22Rv1 (cell line): ENCODE measurements at regions not wholly inside any gene's neighbourhood (a gene's known extent, or its start where the extent isn't known, plus 50 kb on each side); places are given as distances from the start of the nearest gene placed in this dataset.

Experiments used
- H3K27ac ChIP-seq: fragments of 450-650 bp; 2 replicates; pipeline ENCODE4 v1.5.1; 2017
- ZFX ChIP-seq: fragments of 450-650 bp; IDR thresholded peaks from 2 replicates; pipeline ENCODE4 v1.6.1; 2017; ENCODE audit warnings: antibody characterized with exemption, borderline replicate concordance
- TF ChIP-seq, protein P1 (sequence below): fragments of 450-650 bp; IDR thresholded peaks from 2 replicates; pipeline ENCODE4 v1.5.1; 2017; ENCODE audit warnings: mild to moderate bottlenecking

DNA sequence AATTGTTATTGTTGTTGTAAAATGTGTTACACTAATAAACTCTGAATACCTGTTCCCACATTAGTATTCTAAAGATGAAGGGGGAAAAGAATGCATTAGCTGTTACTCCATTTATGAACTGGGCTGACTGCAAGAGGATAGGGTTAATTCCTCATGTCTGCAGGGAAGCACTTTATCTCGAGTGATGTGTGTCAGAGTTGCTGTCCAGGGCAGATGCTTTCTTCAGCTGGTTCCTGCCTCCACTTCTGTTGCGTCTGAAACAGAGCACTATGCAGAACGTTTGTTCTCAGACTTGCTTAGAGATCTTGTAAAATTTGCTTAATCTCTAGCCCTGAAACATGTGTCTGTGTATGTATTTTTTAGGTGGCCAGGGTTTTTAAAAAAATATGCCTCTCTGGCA, 318.8 kb downstream of the SPRY2 start:
- no peak overlapping the region for H3K27ac ChIP-seq
- no peak for TF ChIP-seq ZFX
- TF ChIP-seq, protein P1, sequence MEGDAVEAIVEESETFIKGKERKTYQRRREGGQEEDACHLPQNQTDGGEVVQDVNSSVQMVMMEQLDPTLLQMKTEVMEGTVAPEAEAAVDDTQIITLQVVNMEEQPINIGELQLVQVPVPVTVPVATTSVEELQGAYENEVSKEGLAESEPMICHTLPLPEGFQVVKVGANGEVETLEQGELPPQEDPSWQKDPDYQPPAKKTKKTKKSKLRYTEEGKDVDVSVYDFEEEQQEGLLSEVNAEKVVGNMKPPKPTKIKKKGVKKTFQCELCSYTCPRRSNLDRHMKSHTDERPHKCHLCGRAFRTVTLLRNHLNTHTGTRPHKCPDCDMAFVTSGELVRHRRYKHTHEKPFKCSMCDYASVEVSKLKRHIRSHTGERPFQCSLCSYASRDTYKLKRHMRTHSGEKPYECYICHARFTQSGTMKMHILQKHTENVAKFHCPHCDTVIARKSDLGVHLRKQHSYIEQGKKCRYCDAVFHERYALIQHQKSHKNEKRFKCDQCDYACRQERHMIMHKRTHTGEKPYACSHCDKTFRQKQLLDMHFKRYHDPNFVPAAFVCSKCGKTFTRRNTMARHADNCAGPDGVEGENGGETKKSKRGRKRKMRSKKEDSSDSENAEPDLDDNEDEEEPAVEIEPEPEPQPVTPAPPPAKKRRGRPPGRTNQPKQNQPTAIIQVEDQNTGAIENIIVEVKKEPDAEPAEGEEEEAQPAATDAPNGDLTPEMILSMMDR, result no peak

DNA sequence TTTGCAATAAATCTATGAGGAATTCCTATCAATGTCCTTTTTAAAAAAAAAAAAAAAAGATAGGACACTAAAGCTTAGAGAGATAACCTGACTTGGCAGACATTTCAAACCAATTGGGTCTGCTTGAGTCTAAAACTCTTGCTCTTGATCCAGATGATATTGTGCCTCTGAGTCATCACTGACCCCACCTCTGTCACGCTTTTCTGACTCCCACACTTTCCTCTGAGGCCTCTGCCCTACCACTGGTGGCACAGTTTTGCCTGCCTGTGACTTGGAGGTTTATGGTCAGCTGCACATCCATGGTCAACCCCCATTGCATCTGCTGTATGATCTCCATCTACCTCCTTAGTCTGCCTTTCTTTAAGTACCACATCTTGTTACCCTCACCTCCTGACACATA, 328.7 kb downstream of the SPRY2 start:
- no peak for TF ChIP-seq ZFX
- TF ChIP-seq, protein P1, result no peak
- no peak overlapping the region for H3K27ac ChIP-seq

DNA sequence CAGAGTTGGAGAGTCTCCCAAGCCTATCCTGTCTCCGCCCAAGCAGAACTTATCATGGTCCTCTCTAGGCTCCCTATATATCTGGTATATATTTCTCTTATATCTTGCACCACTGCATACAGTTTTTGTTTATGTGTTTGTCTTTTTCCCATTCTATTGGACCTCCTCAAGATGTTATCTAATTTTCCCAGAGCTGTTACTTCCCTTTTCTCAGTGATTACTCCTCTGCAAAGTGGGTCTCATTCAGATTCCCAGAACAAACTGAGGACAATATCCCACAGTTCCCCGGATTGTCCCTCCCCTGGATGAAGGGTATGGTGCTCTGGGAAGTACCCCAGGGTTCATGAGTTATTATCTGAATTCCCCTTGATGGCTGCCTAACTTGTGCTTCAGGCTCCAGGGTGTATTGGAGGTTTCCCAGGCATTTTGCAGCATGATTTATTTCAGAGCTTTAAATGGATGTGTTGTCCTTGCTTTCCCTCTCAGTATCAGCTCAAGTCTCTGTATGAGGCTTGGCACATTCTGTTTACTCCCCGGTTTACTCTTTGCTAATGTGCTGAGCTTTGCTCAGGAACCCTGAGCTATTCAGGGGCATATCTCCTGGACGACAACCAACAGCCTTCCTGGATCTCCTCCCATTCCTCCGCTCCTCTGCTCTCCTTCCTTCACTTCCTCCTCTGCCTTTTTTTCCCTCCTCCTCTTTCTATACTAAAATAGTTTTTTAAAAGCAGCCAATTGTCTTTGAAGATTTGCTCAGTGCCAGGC, 329.3 kb downstream of the SPRY2 start:
- H3K27ac ChIP-seq, result no peak overlapping the region
- TF ChIP-seq ZFX, result no peak
- TF ChIP-seq, protein P1, result no peak

DNA sequence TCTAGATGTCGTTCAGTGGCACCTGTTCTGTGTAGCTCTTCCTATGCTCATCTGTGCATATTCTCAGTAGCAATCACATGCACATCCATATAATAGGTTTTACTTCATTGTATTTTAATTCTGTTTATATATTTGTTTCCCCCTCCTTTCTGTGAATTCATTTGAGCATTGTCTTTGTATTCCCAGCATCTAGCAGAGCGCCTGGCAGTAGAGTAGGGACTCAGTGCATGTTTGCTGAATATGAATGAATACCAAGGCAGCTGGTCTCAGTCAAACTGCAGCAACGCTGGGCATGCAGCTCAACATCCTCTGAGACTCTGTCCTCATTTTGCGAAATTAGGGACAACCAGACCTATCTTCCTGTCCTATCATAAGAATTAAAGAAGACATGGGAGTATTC, 330.1 kb downstream of the SPRY2 start:
- H3K27ac ChIP-seq, result peak overlapping the region; percentile 39
- TF ChIP-seq, protein P1, result no peak
- no peak for TF ChIP-seq ZFX

DNA sequence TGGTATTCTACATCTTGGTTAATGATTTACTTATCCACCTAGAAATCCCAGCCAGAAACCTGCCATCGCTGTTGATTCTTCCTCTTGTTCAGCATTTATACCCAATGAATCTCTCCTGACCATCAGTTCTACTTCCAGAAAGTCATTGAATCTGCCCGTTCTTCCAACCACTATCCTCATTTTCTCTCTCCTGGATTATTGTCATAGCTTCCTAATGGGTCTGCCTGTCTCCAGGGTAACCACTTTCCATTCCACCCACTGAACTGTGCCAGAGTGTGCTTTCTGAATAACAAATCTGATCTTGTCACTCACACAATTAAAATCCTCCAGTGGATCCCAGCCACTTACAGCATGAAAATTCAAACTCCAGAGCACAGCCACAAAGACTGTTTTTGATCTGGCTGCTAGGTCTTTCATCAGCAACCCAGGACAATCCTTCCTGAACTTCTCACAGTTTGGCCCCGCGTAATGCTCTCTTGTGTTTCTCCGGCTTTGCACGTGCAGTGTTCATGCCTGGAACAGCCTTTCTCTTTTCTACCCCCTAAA, 330.6 kb downstream of the SPRY2 start:
- TF ChIP-seq ZFX, result no peak
- TF ChIP-seq, protein P1, result no peak
- H3K27ac ChIP-seq, result peak overlapping the region; percentile 39

DNA sequence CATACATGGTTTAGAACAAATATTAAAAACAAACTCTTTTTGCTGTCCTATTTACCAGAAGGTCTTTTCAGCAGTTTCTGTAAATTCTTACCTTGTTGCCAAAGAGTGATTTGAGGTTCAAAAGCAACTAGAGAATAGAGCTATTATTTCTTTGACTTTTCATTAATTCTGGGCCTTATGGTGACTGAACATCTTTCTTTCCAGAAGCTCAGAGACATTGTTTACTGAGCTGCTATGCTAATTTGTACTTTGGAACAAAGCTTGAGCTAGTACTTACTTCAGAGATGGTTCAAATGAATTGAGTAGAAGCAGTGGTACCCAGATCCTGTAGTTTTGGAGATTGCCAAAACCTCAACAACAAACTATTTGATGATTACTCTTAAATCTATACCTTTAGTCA, 331.2 kb downstream of the SPRY2 start:
- TF ChIP-seq, protein P1, result no peak
- no peak for TF ChIP-seq ZFX
- peak overlapping the region; percentile 39 for H3K27ac ChIP-seq

DNA sequence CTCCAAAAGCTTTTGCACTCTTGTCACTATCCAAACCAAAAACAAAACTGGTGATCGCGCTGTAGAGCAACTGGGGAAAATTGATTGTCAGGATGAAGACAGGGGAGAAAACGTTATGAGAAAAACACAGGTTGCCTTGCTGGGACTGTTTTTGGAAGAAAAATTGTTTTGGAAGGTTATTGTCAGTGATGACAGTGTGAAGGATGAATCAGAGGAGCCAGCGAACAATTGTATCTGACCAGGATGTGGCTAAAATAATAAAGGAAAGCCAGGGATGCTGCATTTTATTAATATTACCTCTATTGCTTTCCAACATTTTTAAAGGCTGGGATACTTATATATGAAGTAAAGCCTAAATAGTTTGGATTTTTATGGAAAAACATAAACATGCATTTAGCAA, 334.0 kb downstream of the SPRY2 start:
- H3K27ac ChIP-seq, result no peak overlapping the region
- TF ChIP-seq, protein P1, result no peak
- no peak for TF ChIP-seq ZFX
